NCI-H226 (cell line): ENCODE measurements at regions not wholly inside any gene's neighbourhood (a gene's known extent, or its start where the extent isn't known, plus 50 kb on each side); places are given as distances from the start of the nearest gene placed in this dataset.

Experiments
- DNase-seq: peaks from one replicate; pipeline ENCODE4 v3.0.0-alpha.2; 2015

GRCh38 chr1:37243368-37244082 is 209.2 kb upstream of the GRIK3 start:
- no peak for DNase-seq

GRCh38 chr1:37244083-37244480 is 209.8 kb upstream of the GRIK3 start:
- no peak for DNase-seq

GRCh38 chr1:37244815-37245214 is 210.5 kb upstream of the GRIK3 start:
- DNase-seq, result no peak

- DNase-seq, result no peak
These were observed 212.3 kb upstream of the GRIK3 start for GRCh38 chr1:37246631-37247030.

- no peak for DNase-seq
These were observed 216.1 kb upstream of the GRIK3 start for GRCh38 chr1:37250371-37250770.

GRCh38 chr1:37255136-37255795 is 219.1 kb upstream of the ZC3H12A start:
- DNase-seq, result peak; percentile 2

- DNase-seq, result no peak
These were observed 218.5 kb upstream of the ZC3H12A start for GRCh38 chr1:37255868-37256267.

GRCh38 chr1:37257646-37258045 is 216.7 kb upstream of the ZC3H12A start:
- no peak for DNase-seq

- no peak for DNase-seq
These were observed 216.3 kb upstream of the ZC3H12A start for GRCh38 chr1:37258068-37258467.

- no peak for DNase-seq
These were observed 215.4 kb upstream of the ZC3H12A start for GRCh38 chr1:37259019-37259418.

- no peak for DNase-seq
These were observed 213.3 kb upstream of the ZC3H12A start for GRCh38 chr1:37261129-37261528.

GRCh38 chr1:37262439-37263170 is 211.8 kb upstream of the ZC3H12A start:
- no peak for DNase-seq

- DNase-seq, result no peak
These were observed 209.2 kb upstream of the ZC3H12A start for GRCh38 chr1:37265156-37265555.

GRCh38 chr1:37265786-37266667 is 208.4 kb upstream of the ZC3H12A start:
- no peak for DNase-seq

- DNase-seq, result no peak
These were observed 207.1 kb upstream of the ZC3H12A start for GRCh38 chr1:37267111-37267835.

- no peak for DNase-seq
These were observed 203.7 kb upstream of the ZC3H12A start for GRCh38 chr1:37270639-37271038.

GRCh38 chr1:37272626-37273025 is 201.8 kb upstream of the ZC3H12A start:
- DNase-seq, result no peak

- DNase-seq, result no peak
These were observed 199.9 kb upstream of the ZC3H12A start for GRCh38 chr1:37274486-37274885.

- DNase-seq, result no peak
These were observed 199.3 kb upstream of the ZC3H12A start for GRCh38 chr1:37274938-37275631.

GRCh38 chr1:37277366-37277765 is 197.0 kb upstream of the ZC3H12A start:
- no peak for DNase-seq

GRCh38 chr1:37281354-37281753 is 193.0 kb upstream of the ZC3H12A start:
- DNase-seq, result no peak

GRCh38 chr1:37282764-37283163 is 191.6 kb upstream of the ZC3H12A start:
- no peak for DNase-seq
